GM21723 (cell line): ENCODE measurements at regions not wholly inside any gene's neighbourhood (a gene's known extent, or its start where the extent isn't known, plus 50 kb on each side); places are given as distances from the start of the nearest gene placed in this dataset.

Experiments used
- ATAC-seq: cut with Tn5 transposase; IDR thresholded peaks from one replicate; pipeline ENCODE4 v1.9.1; 2021; ENCODE audit warnings: mild to moderate bottlenecking, moderate library complexity; ENCODE audit not compliant: unreplicated experiment

DNA sequence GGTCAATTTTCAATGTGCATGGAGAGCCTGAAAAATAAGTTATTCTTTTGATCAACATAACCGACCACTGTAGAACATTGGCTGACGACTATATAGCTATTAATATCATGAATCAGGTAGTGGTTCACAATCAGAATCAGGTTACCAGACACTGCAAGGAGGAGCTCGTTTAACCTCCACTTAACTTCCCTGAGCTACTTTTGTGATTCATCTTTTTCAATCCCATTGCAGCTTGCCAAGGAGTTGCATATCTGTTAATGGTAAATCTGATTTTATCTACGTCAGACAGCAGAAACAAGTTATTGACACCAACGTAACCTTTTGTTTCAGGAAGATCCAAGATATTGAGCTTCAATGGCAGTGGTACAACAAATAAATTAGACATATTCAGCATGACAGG is 2263.8 kb upstream of the ACO1 start:
- no peak for ATAC-seq

DNA sequence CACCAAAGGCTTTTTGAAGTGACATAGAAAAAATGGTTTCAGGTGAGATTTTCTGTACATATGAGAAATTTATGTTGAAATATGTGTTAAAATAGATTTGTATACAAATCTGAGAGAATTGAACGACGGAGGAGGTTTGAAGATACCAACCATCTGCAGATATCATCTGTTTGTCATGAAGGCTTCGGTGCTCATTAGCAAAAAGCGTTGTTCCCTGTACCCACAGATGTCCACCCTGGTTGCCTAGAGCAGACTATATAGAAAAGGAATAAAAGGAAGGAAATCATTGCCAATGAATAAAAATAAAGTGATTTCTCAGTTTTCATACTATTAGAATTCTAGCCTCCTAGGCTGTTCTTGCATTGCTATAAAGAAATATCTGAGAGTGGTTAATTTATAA is 2262.8 kb upstream of the ACO1 start:
- no peak for ATAC-seq

DNA sequence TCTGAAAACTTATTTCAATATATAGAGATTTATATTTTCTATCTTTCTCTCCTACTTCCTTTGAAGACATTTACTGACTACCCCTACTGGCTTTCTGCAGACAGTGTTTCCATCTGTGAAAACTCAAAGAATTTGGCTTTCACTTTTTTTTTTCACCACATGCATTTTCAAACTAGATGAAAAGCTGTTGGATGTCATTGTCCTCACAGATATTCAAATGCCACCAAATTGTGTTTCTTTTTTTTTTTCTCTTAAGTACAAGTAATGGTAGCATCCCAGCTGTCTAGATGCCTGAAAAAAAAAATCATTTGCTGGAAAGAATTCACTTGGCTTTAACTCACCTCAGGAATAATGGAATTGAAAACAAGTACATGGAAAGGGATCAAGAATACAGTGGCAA is 2258.6 kb upstream of the ACO1 start:
- no peak for ATAC-seq

DNA sequence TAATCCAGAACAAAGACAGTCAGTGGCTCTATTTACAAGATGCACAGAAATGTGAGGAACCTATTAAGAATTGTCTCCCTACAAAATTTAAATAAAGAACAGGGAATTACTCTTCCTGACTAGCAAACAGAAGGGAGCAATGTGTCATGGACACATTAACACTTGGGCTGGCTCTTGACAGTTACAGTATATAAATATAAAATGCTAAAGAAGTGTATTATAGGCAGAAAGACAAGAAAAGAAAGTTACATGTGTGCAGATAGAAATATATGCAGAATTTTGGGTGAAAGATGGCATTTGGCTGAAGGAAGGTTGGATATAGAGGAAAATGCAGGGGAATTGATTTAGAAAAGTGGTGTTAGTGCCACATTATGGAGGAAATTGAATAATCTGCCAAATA is 2257.1 kb upstream of the ACO1 start:
- ATAC-seq, result no peak

DNA sequence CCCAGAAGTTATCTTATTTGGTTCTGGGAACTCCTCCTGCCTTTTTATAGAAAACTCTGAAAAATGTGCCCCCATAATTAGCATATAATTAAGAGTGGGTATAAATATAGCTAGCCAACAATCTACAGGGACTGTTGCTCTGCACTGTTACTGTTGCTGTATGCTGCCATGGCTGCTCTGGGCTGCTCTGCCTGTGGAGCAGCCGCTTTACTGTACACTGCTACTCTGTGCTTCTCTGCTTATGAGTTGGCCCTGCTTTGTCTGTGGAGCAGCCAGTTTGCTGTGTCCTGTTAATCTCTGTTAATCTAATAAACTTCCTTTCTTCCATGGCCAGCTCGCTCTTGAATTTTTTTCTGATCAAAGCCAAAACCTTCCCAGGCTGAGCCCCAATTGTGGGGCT is 2244.0 kb upstream of the ACO1 start:
- ATAC-seq, result no peak

DNA sequence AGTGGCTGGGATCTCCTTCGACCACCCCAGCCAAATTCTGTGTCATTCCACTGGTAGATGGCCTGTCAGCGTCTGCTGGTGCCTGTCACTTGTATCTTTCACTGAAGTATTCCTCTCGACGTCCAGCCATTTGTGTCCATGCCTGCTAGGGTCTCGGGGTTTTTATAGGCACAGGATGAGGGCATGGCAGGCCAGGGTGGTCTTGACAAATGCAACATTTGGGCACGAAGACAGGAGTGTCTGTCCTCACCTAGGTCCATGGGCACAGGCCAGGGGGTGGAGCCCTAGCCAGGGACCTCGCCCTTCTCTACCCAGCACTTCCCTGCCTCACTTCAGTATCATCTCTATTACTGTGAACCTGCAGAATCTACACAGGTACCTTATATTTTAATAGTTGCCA is 2223.9 kb upstream of the ACO1 start:
- ATAC-seq, result no peak

DNA sequence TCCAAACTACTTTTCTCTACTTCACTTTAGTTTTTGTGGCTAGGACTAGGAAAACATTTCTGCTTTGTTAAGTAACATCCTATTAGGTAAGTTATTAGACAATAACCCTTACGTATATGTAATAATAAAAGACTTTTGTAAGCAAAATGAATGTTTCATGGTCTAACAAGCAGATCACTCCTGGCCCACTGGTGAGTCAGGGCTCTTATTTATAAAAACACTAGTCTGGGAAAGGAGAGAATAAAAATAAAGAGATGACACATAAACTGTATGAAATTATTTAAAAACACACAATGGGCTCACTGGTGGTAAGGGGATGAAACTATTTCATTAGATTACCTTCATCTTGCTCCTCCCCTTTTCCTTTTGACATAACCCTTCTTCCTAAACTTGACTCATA is 2212.2 kb upstream of the ACO1 start:
- no peak for ATAC-seq

DNA sequence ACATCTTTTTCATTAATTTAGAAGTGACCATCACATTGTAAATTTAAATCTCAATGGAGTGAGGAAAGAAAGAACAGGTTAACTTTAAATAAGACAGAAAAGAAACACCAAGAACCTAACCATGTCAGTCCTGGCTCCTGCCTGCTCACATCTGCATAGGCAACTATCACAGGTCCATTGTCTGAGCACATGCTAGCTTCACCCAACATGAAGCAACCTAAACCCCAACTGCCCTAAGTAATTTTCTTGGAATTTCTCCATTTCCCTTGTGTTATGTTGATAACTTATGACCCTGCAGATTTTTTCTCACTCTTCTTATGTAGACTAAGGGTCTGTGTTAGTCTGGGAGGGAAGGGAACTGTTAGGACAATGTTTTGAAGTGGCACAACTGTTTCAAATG is 2205.8 kb upstream of the ACO1 start:
- ATAC-seq, result no peak

DNA sequence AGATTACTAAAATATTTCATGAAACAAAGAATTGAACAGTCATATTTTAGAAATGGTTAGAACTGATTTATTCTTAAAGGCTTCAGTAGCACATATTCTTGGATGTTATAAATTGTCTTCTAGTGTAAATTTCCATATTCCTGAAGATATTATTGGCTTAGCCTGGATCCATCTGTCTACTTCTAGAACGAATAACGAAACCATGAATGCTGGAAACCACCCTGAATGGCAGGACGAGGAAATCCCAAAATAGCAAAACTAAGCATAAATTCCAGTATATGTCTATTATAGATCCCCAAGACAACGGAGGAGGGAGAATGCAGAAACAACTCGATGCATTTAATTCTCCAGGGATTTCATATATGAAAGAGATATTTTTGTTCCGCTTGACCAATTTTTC is 2191.0 kb upstream of the ACO1 start:
- ATAC-seq, result no peak

DNA sequence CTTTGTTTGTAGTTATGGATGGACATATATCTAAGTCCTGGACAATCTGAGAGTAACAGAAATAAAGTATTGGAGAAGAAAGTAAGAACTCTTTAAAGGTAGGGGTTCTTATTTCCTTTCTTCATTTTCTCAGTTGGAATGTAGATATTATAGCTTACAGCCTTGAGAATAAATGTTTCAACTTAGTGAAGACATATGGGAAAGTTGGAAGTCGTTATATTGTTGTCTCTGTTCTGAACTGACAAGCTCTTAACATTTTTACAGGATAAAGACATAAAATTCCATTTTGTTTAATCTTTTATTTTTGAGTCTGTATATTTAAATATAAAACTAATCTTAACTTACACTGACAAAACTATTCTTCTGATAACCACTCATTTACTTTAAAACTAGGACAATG is 2187.5 kb upstream of the ACO1 start:
- ATAC-seq, result no peak

DNA sequence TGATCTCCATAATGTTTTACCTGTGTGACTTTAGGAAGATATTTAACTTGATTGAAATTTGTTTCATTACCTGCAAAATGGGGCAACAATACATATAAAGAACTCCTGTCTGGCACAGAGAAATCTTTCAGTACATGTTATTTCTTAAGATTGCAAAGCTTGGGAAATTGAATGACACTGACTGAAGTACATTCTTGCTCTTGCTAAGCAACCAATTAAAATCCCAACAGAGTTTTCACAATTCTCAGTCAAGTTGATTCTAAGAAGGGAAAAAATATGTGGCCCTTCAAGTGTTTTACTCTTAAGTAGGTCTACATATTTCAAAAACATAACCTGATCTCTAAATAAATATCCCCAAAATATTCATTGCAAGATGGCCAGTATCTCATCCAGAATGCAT is 2187.0 kb upstream of the ACO1 start:
- ATAC-seq, result no peak

DNA sequence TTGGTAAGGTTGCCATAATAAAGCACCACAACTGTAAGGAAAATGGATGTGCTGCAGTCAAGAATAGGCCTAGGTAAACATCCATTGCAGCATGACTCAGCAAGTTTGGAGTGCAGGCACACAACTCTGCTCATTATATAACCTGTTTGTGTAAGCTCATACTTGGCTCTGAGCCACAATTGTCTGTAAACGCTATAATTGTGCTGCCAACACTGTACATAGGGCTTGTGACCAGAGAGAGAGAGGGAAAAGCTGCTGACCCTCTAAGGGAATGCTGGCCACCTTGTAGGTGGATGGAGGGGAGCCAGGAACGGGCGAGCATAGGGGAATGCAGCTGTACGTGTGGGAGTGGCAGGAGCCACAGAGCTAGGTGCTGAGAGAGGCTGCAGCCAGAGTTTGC is 2186.5 kb upstream of the ACO1 start:
- ATAC-seq, result no peak

DNA sequence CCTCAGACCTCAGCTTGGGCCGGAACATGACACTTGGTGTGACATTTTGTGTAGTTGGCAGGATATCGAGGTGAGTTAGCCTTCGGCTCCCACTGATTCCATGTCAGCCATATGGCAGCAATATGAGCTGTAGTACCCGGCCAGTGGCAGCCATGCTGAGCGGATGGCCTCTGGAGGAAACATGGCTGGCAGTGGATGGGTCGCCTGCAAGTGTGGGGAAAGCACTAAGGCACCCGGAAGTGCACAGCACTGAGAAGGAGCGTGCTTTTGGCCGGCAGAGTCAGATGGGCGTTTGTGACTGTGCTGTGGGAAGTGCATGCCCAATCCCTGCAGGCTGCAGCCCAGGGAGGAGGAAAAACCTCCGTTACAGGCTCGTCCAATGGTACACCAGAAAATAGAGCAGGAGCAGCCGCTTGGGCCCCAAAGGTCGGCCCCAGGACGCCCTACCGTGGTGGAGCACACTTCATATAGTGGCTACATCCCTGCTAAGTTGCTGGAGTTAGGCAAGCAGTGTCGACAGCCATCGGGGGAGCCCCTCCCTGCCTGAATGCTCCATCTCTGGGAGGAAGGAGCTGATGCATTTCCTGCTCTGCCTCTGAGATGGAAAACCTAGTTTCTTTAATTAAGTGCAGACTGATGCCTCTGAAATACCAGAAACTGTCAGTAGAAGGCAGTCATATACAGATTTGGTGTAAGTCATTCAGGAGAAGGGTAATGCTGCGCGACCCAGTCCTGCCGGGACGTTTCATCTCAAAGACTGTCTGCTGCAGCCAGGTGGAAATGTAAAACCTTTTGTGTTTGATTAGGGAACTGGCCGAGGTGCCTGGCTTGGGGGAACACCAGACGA is 2185.8 kb upstream of the ACO1 start:
- no peak for ATAC-seq

DNA sequence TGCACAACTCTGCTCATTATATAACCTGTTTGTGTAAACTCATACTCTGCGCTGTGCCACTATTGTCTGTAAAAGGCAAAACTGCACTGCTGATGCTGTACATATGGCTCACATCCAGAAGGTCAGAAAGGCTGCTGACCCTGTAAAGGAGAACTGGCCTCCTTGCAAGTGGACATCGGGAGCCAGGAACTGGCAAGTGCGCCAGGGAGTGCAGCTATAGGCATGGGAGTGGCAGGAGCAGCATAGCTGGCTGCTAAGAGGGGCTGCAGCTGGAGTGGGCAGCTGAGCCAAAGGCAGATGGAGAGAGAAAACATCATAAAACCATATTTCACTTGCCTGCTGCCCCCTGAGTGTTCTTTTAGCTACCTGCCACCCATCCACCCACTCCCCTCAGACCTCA is 2183.4 kb upstream of the ACO1 start:
- no peak for ATAC-seq

DNA sequence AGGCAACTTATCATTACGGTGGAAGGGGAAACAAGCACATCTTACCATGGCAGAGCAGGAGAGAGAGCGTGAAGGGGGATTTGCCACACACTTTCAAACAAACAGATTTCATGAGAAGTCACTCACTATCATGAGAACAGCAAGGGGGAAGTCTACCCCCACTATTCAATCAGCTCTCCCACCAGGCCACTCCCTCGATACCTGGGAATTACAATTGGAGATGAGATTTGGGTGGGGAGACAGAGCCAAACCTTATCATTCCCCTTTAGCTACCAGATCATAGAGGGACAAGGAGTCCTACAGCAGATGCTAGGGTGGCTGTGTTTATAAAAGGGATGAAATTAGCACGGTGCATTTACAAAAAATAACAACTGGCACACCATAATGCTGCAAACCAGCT is 2149.4 kb upstream of the ACO1 start:
- ATAC-seq, result no peak

DNA sequence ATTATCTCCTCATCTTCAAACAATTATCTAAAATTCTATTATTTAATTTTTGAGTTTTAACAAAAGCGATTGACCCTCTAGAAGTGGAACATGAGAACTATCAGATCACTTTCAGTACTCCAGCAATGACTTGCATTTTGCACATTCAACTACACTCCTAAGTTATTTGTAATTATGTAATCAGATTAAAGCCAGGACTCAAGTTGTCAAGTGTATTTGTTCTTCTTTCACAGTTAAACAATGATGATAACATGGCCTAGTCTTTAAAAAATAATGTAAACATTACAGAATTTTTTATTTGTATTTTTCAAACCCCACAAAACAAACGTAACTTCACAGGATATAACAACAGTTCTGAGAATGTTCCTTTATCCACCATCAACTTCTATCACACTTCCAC is 2148.9 kb upstream of the ACO1 start:
- ATAC-seq, result no peak

DNA sequence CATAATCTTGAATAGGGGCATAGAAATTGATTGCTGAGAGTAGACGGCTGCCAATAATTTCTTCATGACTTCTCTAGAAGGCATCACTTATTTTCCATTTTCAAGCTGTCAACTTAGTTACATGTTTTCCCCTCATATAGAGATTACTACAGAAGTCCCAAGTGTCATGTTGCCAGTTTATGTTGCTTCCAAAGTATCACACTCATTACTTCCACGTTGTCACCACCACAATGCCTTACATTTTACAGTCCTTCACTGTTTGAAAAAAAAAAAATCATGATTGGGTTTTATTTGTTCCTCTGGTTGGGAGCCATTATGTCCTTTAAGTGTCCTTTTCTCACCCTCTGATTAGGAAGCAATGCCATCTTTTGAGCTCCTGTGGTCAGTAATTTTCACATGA is 2144.6 kb upstream of the ACO1 start:
- no peak for ATAC-seq

DNA sequence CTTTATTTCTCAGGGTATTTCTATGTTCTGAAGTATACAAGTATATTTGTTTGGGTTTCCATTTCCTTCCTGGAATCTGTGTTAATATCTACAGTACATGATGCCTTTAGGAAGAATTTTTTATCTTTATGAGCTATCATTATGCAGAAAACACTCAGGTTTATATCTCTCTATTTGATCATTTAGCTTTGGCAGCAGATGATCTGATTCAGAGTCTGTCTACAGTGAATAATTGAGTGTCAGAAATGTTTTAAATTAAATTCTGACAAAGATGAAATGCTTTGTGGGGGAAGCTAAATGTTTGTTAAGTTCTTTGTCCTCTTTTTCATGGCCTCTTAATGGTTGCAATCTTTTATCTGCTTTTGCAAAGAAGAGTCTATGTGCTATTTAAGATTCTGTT is 2141.0 kb upstream of the ACO1 start:
- no peak for ATAC-seq

DNA sequence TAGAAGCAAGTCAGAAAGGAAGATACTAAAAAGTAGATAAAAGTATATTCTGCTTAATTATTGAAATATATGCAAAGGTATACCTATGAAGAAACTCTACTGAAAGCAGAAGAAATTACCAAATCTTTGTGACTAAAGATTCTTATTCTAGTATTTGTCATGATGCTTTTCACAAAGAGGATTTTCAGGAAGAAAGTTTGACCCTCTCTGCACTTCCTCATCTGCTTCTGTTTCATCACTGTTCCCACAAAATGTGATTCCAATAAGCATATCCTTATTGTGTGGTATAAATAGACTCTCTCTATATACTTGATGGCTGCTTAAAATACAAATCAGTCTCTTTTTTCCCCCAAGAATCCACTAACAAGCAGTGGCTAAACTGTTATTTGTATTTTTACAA is 2139.6 kb upstream of the ACO1 start:
- ATAC-seq, result no peak

DNA sequence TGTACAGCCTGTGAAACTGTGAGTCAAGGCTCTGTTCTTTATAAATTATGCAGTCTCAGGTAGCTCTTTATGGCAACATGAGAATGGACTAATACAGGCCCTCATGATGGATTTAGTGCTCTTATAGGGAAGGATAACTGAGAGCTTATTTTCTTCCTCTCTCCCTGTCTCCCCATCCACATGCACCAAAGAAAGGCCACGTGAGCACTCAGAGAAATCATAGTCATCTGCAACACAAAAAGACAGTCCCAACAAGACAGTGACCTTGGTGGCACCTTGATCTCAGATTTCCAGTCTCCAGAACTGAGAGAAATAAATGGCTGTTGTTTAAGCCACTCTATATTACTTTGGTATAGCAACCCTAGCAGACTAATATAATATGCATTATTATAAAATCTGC is 2133.6 kb upstream of the ACO1 start:
- ATAC-seq, result no peak

DNA sequence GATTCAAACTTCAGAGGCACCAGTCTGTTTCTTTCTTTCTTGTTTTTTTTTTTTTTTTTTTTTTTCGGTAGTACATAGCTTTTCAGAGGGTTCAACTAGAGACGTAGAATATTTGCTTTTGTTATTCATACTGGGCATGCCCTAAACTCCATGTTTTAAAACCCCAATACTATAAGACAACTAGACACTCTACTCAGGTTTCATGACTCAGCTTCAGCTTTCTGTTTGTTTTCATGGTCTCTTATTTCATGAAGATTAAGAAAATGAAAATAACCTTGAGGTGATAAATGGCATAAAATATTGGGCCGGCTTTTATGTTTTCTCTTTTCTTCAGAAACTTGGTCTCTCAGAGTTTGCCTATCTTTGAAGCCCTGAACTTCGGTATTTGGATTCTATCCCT is 2126.3 kb upstream of the ACO1 start:
- ATAC-seq, result no peak

DNA sequence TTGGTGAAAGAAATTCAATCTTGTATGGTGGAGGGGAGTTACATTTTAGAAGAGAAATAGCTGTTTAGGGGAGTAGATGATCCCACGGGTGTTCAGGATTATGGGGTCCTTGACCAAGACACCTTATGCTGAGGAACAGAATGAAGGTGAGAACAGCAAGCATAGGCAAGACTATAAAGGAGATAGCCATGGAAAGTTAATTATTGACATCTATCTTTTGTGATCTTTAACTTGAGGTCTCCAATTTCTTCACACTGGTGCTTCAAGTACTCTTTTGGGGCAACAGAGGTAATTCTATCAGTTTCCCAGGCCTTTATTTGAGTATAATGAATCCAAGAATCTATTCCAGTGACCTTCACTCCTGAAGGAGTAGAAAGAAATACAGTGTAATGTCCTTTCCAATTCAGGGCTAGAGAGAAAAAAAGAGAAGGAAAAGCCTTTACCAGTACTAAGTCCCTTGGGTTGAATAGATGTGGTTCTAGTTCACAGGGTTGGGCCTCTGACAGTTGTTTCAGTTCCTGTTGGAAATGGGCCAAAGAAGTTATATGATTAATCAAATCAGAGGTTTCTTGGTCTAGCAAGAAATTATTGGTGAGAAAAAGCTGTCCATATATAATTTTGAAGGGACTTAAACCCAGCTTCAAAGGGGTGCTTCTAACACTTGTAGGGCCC is 2104.1 kb upstream of the ACO1 start:
- no peak for ATAC-seq

DNA sequence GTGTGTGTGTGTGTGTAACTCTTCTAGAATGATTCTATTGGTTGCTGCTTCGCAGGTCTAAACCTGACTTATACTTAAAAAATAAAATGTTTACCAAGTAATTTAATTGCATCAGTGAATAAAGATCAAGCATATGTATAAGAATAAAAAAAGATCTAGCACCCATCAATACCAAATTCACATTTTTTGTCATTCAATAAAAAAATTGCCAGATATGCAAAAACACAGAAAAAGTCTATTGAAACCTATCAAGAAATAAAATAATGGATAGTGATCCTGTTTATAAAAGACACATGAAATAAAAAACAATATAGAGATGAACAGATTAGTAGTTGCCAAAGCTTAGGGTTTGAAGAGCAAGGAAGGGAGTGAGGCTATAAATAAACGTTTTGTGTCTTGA is 2095.0 kb upstream of the ACO1 start:
- ATAC-seq, result no peak
